ENCODE measurements at regions not wholly inside any gene's neighbourhood (a gene's known extent, or its start where the extent isn't known, plus 50 kb on each side); places are given as distances from the start of the nearest gene placed in this dataset.

GRCh38 chr2:12855508-12855907 is 138.8 kb downstream of the TRIB2 start:
- TF ChIP-seq EZH2 (IDR thresholded peaks at IDR 0.05; ENCODE audit: borderline replicate concordance, low read depth, low read length) (no peak), NFATC3 (IDR thresholded peaks at IDR 0.05) (no peak), ZNF354B (CRISPR knock-in tag; IDR thresholded peaks at IDR 0.05) (no peak), TARDBP (IDR thresholded peaks at IDR 0.05) (no peak), ZFP36 (IDR thresholded peaks at IDR 0.05; ENCODE audit: low read depth, low read length, partially characterized antibody) (no peak), SMC3 (conservative IDR thresholded peaks at IDR 0.05; ENCODE audit: insufficient read depth, low read depth, low read length) (no peak), RBBP5 (IDR thresholded peaks at IDR 0.05; ENCODE audit: borderline replicate concordance, insufficient read depth, low read length, poor library complexity, severe bottlenecking) (no peak), NFIC (IDR thresholded peaks at IDR 0.05) (no peak), FOXA3 (CRISPR knock-in tag; conservative IDR thresholded peaks at IDR 0.05 in 1 of 2, IDR thresholded peaks at IDR 0.05 in 1 of 2) (no peak), MXI1 (IDR thresholded peaks at IDR 0.05; ENCODE audit: low read depth, low read length) (no peak), CC2D1A (IDR thresholded peaks at IDR 0.05) (no peak)
